ENCODE measurements at regions not wholly inside any gene's neighbourhood (a gene's known extent, or its start where the extent isn't known, plus 50 kb on each side); places are given as distances from the start of the nearest gene placed in this dataset.

- Histone ChIP-seq H3K4me3 (ENCODE audit: low read depth in 1 of 3, low read length in 3 of 3) (no peak overlapping the region), H3K27ac (ENCODE audit: low read depth in 1 of 3, low read length in 2 of 3) (no peak overlapping the region), H3K36me3 (ENCODE audit: control insufficient read depth in 3 of 3, insufficient read depth in 2 of 3, low read depth in 1 of 3, low read length in 3 of 3) (no peaks in the 10 kb centered on the region), H3K4me1 (ENCODE audit: control insufficient read depth in 3 of 3, insufficient read depth in 2 of 3, low read depth in 1 of 3, low read length in 2 of 3) (no peaks in the 10 kb centered on the region), H3K27me3 (ENCODE audit: control insufficient read depth in 3 of 3, insufficient read depth in 3 of 3, low read length in 3 of 3) (no peaks in the 10 kb centered on the region), H3K9me3 (ENCODE audit: control insufficient read depth in 2 of 2, insufficient read depth in 1 of 2, low read depth in 1 of 2, low read length in 1 of 2) (no peaks in the 10 kb centered on the region)
- FAIRE-seq (no peak), DNase-seq (no peak)
These were observed 237.6 kb upstream of the STAC start for GRCh38 chr3:36142746-36143145.

DNA sequence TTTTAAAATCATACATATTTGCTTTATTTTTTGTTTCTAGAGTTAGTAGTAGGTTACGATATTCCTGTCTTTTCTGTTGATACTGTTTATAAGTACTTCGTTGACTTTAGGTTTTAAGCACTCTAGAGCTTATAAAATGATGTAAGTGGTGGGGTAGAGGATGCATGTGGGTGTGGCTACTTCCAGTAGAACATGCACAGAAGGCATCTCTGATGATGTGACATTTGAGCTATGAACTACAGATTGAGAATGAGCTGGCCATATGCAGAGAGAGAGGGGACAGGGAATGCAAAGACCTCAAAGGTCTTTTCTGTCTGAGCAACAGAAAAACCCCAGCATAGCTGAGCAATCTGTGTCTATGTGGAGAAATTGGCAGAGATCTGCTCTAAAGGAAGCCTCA lies 233.9 kb upstream of the STAC start:
- no peaks in the 10 kb centered on the region for H3K9me3 ChIP-seq (ENCODE audit: control insufficient read depth in 2 of 2, insufficient read depth in 1 of 2, low read depth in 1 of 2, low read length in 1 of 2)
- H3K4me3 ChIP-seq (ENCODE audit: low read depth in 1 of 3, low read length in 3 of 3) = no peak overlapping the region
- H3K36me3 ChIP-seq (ENCODE audit: control insufficient read depth in 3 of 3, insufficient read depth in 2 of 3, low read depth in 1 of 3, low read length in 3 of 3) = no peaks in the 10 kb centered on the region
- H3K4me1 ChIP-seq (ENCODE audit: control insufficient read depth in 3 of 3, insufficient read depth in 2 of 3, low read depth in 1 of 3, low read length in 2 of 3) = no peaks in the 10 kb centered on the region
- H3K27ac ChIP-seq (ENCODE audit: low read depth in 1 of 3, low read length in 2 of 3) = no peak overlapping the region
- H3K27me3 ChIP-seq (ENCODE audit: control insufficient read depth in 3 of 3, insufficient read depth in 3 of 3, low read length in 3 of 3) = no peaks in the 10 kb centered on the region
- DNase-seq (no peak), FAIRE-seq (no peak)
- WGBS, 3 donors = 65 to 68% (median 68%) methylated on average over 2 of the region's 2 CpGs

DNA sequence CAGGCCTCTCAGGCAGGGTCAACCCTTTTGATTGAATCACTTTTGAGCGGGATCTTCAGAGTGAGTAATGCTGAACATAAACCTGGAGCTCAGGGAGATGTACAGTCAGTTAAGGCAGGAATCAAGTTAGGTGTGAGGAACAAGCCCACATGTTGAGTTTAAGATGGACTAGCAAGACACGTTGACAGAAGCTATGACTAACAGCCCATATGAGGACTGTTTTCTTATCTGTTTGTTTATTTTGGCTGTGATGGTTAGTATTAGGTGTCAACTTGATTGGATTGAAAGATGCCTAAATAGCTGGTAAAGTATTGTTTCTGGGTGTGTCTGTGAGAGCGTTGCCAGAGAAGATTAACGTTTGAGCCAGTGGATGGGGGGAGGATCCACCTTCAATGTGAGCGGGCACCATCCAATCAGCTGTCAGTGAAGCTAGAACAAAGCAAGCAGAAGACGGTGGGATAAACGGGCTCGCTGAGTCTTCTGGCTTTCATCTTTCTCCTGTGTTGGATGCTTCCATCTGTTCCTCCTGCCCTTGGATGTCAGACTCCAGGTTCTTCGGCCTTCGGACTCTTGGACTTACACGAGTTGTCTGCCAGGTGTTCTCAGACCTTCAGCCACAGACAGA lies 232.3 kb upstream of the STAC start:
- Histone ChIP-seq H3K36me3 (ENCODE audit: control insufficient read depth in 3 of 3, insufficient read depth in 2 of 3, low read depth in 1 of 3, low read length in 3 of 3) (no peaks in the 10 kb centered on the region), H3K27ac (ENCODE audit: low read depth in 1 of 3, low read length in 2 of 3) (no peak overlapping the region), H3K4me1 (ENCODE audit: control insufficient read depth in 3 of 3, insufficient read depth in 2 of 3, low read depth in 1 of 3, low read length in 2 of 3) (no peaks in the 10 kb centered on the region), H3K9me3 (ENCODE audit: control insufficient read depth in 2 of 2, insufficient read depth in 1 of 2, low read depth in 1 of 2, low read length in 1 of 2) (no peaks in the 10 kb centered on the region), H3K27me3 (ENCODE audit: control insufficient read depth in 3 of 3, insufficient read depth in 3 of 3, low read length in 3 of 3) (no peaks in the 10 kb centered on the region), H3K4me3 (ENCODE audit: low read depth in 1 of 3, low read length in 3 of 3) (no peak overlapping the region)
- FAIRE-seq = no peak
- no peak for DNase-seq
- 74 to 83% (median 81%) methylated on average over 11 of the region's 11 CpGs for WGBS, 3 donors

GRCh38 chr3:36149447-36149865 lies 230.8 kb upstream of the STAC start:
- Histone ChIP-seq H3K27me3 (ENCODE audit: control insufficient read depth in 3 of 3, insufficient read depth in 3 of 3, low read length in 3 of 3) (no peaks in the 10 kb centered on the region), H3K27ac (ENCODE audit: low read depth in 1 of 3, low read length in 2 of 3) (no peak overlapping the region), H3K4me3 (ENCODE audit: low read depth in 1 of 3, low read length in 3 of 3) (no peak overlapping the region), H3K4me1 (ENCODE audit: control insufficient read depth in 3 of 3, insufficient read depth in 2 of 3, low read depth in 1 of 3, low read length in 2 of 3) (no peaks in the 10 kb centered on the region), H3K36me3 (ENCODE audit: control insufficient read depth in 3 of 3, insufficient read depth in 2 of 3, low read depth in 1 of 3, low read length in 3 of 3) (no peaks in the 10 kb centered on the region), H3K9me3 (ENCODE audit: control insufficient read depth in 2 of 2, insufficient read depth in 1 of 2, low read depth in 1 of 2, low read length in 1 of 2) (no peaks in the 10 kb centered on the region)
- DNase-seq (no peak), FAIRE-seq (no peak)

DNA sequence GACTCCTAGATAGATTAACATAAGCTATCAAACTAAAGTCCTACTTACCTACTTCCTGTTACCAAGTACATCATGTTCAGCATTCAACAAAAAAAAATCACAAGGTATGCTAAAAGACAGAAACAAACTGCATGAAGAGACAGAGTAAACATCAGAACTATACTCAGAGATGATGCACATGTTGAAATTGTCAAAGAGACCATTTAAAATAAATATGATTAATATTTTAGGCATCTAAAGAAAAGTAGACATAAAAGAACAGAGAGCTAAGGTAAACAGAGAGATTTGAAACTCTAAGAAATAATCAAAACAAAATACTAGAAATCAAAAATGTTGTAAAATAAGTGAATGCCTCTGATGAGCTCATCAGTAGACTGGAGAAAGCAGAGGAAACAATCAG lies 224.8 kb upstream of the STAC start:
- H3K27ac ChIP-seq (ENCODE audit: low read depth in 1 of 3, low read length in 2 of 3) = no peak overlapping the region
- DNase-seq = no peak
- no peaks in the 10 kb centered on the region for H3K27me3 ChIP-seq (ENCODE audit: control insufficient read depth in 3 of 3, insufficient read depth in 3 of 3, low read length in 3 of 3)
- no peaks in the 10 kb centered on the region for H3K9me3 ChIP-seq (ENCODE audit: control insufficient read depth in 2 of 2, insufficient read depth in 1 of 2, low read depth in 1 of 2, low read length in 1 of 2)
- H3K36me3 ChIP-seq (ENCODE audit: control insufficient read depth in 3 of 3, insufficient read depth in 2 of 3, low read depth in 1 of 3, low read length in 3 of 3) = no peaks in the 10 kb centered on the region
- no peak overlapping the region for H3K4me3 ChIP-seq (ENCODE audit: low read depth in 1 of 3, low read length in 3 of 3)
- H3K4me1 ChIP-seq (ENCODE audit: control insufficient read depth in 3 of 3, insufficient read depth in 2 of 3, low read depth in 1 of 3, low read length in 2 of 3) = no peaks in the 10 kb centered on the region
- FAIRE-seq = no peak

- Histone ChIP-seq H3K4me3 (ENCODE audit: low read depth in 1 of 3, low read length in 3 of 3) (no peak overlapping the region), H3K27me3 (ENCODE audit: control insufficient read depth in 3 of 3, insufficient read depth in 3 of 3, low read length in 3 of 3) (no peaks in the 10 kb centered on the region), H3K27ac (ENCODE audit: low read depth in 1 of 3, low read length in 2 of 3) (no peak overlapping the region), H3K9me3 (ENCODE audit: control insufficient read depth in 2 of 2, insufficient read depth in 1 of 2, low read depth in 1 of 2, low read length in 1 of 2) (no peaks in the 10 kb centered on the region), H3K4me1 (ENCODE audit: control insufficient read depth in 3 of 3, insufficient read depth in 2 of 3, low read depth in 1 of 3, low read length in 2 of 3) (no peaks in the 10 kb centered on the region), H3K36me3 (ENCODE audit: control insufficient read depth in 3 of 3, insufficient read depth in 2 of 3, low read depth in 1 of 3, low read length in 3 of 3) (no peaks in the 10 kb centered on the region)
- 66 to 68% (median 66%) methylated on average over 3 of the region's 3 CpGs for WGBS, 3 donors
- no peak for DNase-seq
- no peak for FAIRE-seq
These were observed 215.9 kb upstream of the STAC start for GRCh38 chr3:36164400-36164799.

DNA sequence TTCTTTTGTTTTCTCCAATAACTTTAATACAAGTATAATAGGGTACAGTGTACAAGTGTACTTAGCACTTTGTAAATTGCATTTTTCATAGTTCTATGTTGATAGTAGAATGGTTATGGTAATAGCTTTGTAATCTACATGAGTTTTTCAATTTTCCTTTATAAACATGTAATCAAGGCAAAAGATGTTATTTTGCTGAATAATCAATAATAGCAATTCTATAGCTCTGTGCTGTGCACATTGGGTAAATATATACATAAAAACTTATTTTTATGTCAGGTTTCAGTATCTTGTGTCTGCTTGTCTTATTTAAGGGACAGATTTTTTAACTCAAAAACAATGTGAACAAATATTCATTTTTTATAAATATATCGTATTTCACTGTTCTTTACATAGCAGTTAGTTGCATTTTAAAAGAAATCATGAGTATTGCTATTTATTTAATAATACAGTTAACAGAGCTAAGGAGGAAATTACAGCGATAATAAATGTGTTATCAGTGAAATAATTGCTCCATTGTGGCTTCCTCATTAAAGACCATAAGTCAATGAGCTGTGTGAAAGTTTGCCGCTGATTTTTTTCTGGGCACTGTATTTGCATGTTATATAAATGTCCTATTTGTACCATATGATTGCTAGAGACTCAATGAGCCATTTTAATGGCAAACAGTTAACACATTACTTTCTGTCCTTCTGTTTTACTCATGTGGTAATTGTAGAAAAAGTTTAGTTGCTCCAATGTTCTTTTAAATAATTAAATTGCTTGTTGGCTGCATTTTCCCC lies 214.6 kb upstream of the STAC start:
- Histone ChIP-seq H3K27me3 (ENCODE audit: control insufficient read depth in 3 of 3, insufficient read depth in 3 of 3, low read length in 3 of 3) (no peaks in the 10 kb centered on the region), H3K4me3 (ENCODE audit: low read depth in 1 of 3, low read length in 3 of 3) (no peak overlapping the region), H3K4me1 (ENCODE audit: control insufficient read depth in 3 of 3, insufficient read depth in 2 of 3, low read depth in 1 of 3, low read length in 2 of 3) (no peaks in the 10 kb centered on the region), H3K27ac (ENCODE audit: low read depth in 1 of 3, low read length in 2 of 3) (no peak overlapping the region), H3K9me3 (ENCODE audit: control insufficient read depth in 2 of 2, insufficient read depth in 1 of 2, low read depth in 1 of 2, low read length in 1 of 2) (no peaks in the 10 kb centered on the region), H3K36me3 (ENCODE audit: control insufficient read depth in 3 of 3, insufficient read depth in 2 of 3, low read depth in 1 of 3, low read length in 3 of 3) (no peaks in the 10 kb centered on the region)
- FAIRE-seq (no peak), DNase-seq (no peak)
- 50 to 65% (median 53%) methylated on average over 3 of the region's 3 CpGs for WGBS, 3 donors

- Histone ChIP-seq H3K9me3 (ENCODE audit: control insufficient read depth in 2 of 2, insufficient read depth in 1 of 2, low read depth in 1 of 2, low read length in 1 of 2) (no peaks in the 10 kb centered on the region), H3K4me1 (ENCODE audit: control insufficient read depth in 3 of 3, insufficient read depth in 2 of 3, low read depth in 1 of 3, low read length in 2 of 3) (no peaks in the 10 kb centered on the region), H3K4me3 (ENCODE audit: low read depth in 1 of 3, low read length in 3 of 3) (no peak overlapping the region), H3K36me3 (ENCODE audit: control insufficient read depth in 3 of 3, insufficient read depth in 2 of 3, low read depth in 1 of 3, low read length in 3 of 3) (no peaks in the 10 kb centered on the region), H3K27ac (ENCODE audit: low read depth in 1 of 3, low read length in 2 of 3) (no peak overlapping the region), H3K27me3 (ENCODE audit: control insufficient read depth in 3 of 3, insufficient read depth in 3 of 3, low read length in 3 of 3) (no peaks in the 10 kb centered on the region)
- FAIRE-seq = no peak
- no peak for DNase-seq
- WGBS, 3 donors = 82 to 89% (median 85%) methylated on average over 3 of the region's 3 CpGs
These were observed 213.8 kb upstream of the STAC start for GRCh38 chr3:36166477-36166876.

- FAIRE-seq (no peak), DNase-seq (no peak)
- Histone ChIP-seq H3K36me3 (ENCODE audit: control insufficient read depth in 3 of 3, insufficient read depth in 2 of 3, low read depth in 1 of 3, low read length in 3 of 3) (no peaks in the 10 kb centered on the region), H3K27me3 (ENCODE audit: control insufficient read depth in 3 of 3, insufficient read depth in 3 of 3, low read length in 3 of 3) (no peaks in the 10 kb centered on the region), H3K4me3 (ENCODE audit: low read depth in 1 of 3, low read length in 3 of 3) (no peak overlapping the region), H3K9me3 (ENCODE audit: control insufficient read depth in 2 of 2, insufficient read depth in 1 of 2, low read depth in 1 of 2, low read length in 1 of 2) (no peaks in the 10 kb centered on the region), H3K4me1 (ENCODE audit: control insufficient read depth in 3 of 3, insufficient read depth in 2 of 3, low read depth in 1 of 3, low read length in 2 of 3) (no peaks in the 10 kb centered on the region), H3K27ac (ENCODE audit: low read depth in 1 of 3, low read length in 2 of 3) (no peak overlapping the region)
- 81 to 90% (median 87%) methylated on average over 2 of the region's 2 CpGs for WGBS, 3 donors
These were observed 207.6 kb upstream of the STAC start for GRCh38 chr3:36172699-36173098.

Measured in small intestine (tissue), 7 donors.